Mesenchymal stem cell (in vitro differentiated cells and primary cell): ENCODE measurements at regions not wholly inside any gene's neighbourhood (a gene's known extent, or its start where the extent isn't known, plus 50 kb on each side); places are given as distances from the start of the nearest gene placed in this dataset.
"Not testable (repeated sequence)": the region's sequence is repeated elsewhere in the genome, so short reads cannot be mapped to it uniquely, and the experiment has no call there.

Experiments
- DNase-seq: peaks from one replicate; pipeline ENCODE4 v3.0.0-alpha.2; 2013
- H2AFZ ChIP-seq: one replicate; pipeline ENCODE4 v1.6.1; 2013; ENCODE audit warnings: low read depth, mild to moderate bottlenecking, control low read depth, inconsistent platforms, low read length, moderate library complexity
- H2AK5ac ChIP-seq: 2 replicates; pipeline ENCODE4 v1.6.1; 2013; ENCODE audit warnings: low read length, moderate library complexity, mild to moderate bottlenecking, inconsistent platforms; ENCODE audit not compliant: severe bottlenecking
- H2BK120ac ChIP-seq: one replicate; pipeline ENCODE4 v1.6.1; 2013; ENCODE audit warnings: low read depth, mild to moderate bottlenecking, inconsistent platforms, low read length, moderate library complexity
- H2BK12ac ChIP-seq, 2 experiments: one replicate each; pipeline ENCODE4 v1.6.1; 2013; ENCODE audit warnings: inconsistent platforms in 2 of 2, low read length in 2 of 2, mild to moderate bottlenecking in 2 of 2, moderate library complexity in 2 of 2, control low read depth in 1 of 2
- H2BK15ac ChIP-seq: one replicate; pipeline ENCODE4 v1.6.1; 2013; ENCODE audit warnings: mild to moderate bottlenecking, low read depth, inconsistent platforms; ENCODE audit not compliant: poor library complexity, severe bottlenecking
- H2BK5ac ChIP-seq: 2 replicates; pipeline ENCODE4 v1.6.1; 2013; ENCODE audit warnings: low read depth, mild to moderate bottlenecking, low read length, control low read depth, inconsistent platforms; ENCODE audit not compliant: poor library complexity, severe bottlenecking
- H3K14ac ChIP-seq, 2 experiments: one replicate each; pipeline ENCODE4 v1.6.1; 2013; ENCODE audit warnings: inconsistent platforms in 2 of 2, low read length in 2 of 2, control low read depth in 1 of 2, mild to moderate bottlenecking in 1 of 2, moderate library complexity in 1 of 2
- H3K18ac ChIP-seq, 2 experiments: one replicate each; pipeline ENCODE4 v1.6.1; 2013; ENCODE audit warnings: inconsistent platforms in 2 of 2, low read length in 2 of 2, control low read depth in 1 of 2, low read depth in 1 of 2, mild to moderate bottlenecking in 1 of 2
- H3K23ac ChIP-seq, 2 experiments: one replicate each; pipeline ENCODE4 v1.6.1; 2013; ENCODE audit warnings: inconsistent platforms in 2 of 2, low read length in 2 of 2, mild to moderate bottlenecking in 2 of 2, moderate library complexity in 2 of 2, control low read depth in 1 of 2
- H3K27ac ChIP-seq: 2 replicates; pipeline ENCODE4 v1.5.1; 2013; ENCODE audit warnings: mild to moderate bottlenecking, moderate library complexity, low read length, control low read depth, inconsistent platforms; ENCODE audit not compliant: poor library complexity, severe bottlenecking
- H3K27me3 ChIP-seq, 2 experiments: 2 replicates each; pipeline versions ENCODE4 v1.6.1 to v1.7.0; 2013; ENCODE audit warnings: low read length in 2 of 2, mild to moderate bottlenecking in 2 of 2, moderate library complexity in 2 of 2, control low read depth in 1 of 2, inconsistent platforms in 1 of 2; ENCODE audit not compliant: control insufficient read depth in 1 of 2, insufficient read depth in 1 of 2
- H3K36me3 ChIP-seq, 2 experiments: 2 replicates each; pipeline versions ENCODE4 v1.6.1 to v1.7.0; 2013; ENCODE audit warnings: low read length in 2 of 2, control low read depth in 1 of 2, inconsistent platforms in 1 of 2, low read depth in 1 of 2, mild to moderate bottlenecking in 1 of 2; ENCODE audit not compliant: insufficient read depth in 2 of 2, control insufficient read depth in 1 of 2
- H3K4ac ChIP-seq, 2 experiments: one replicate each; pipeline ENCODE4 v1.6.1; 2013; ENCODE audit warnings: inconsistent platforms in 2 of 2, low read length in 2 of 2, mild to moderate bottlenecking in 2 of 2, moderate library complexity in 2 of 2, control low read depth in 1 of 2, low read depth in 1 of 2
- H3K4me1 ChIP-seq: 2 replicates; pipeline ENCODE4 v1.6.1; 2013; ENCODE audit warnings: low read depth, low read length, control low read depth; ENCODE audit not compliant: control insufficient read depth, insufficient read depth
- H3K4me2 ChIP-seq: 2 replicates; pipeline ENCODE4 v1.6.1; 2013; ENCODE audit warnings: low read length, mild to moderate bottlenecking, inconsistent platforms; ENCODE audit not compliant: poor library complexity, severe bottlenecking
- H3K4me3 ChIP-seq, 2 experiments: 2 replicates each; pipeline versions ENCODE4 v1.5.1 to v1.7.0; 2013; ENCODE audit warnings: low read length in 2 of 2, mild to moderate bottlenecking in 2 of 2, control low read depth in 1 of 2, low read depth in 1 of 2; ENCODE audit not compliant: insufficient read depth in 1 of 2
- H3K79me1 ChIP-seq: replicated peaks from 2 replicates; pipeline ENCODE4 v1.6.1; 2013; ENCODE audit warnings: mild to moderate bottlenecking, control low read depth, low read length, inconsistent platforms; ENCODE audit not compliant: poor library complexity, severe bottlenecking
- H3K9ac ChIP-seq: 2 replicates; pipeline ENCODE4 v1.7.0; 2013; ENCODE audit warnings: mild to moderate bottlenecking, low read length, moderate library complexity
- H3K9me3 ChIP-seq: 2 replicates; pipeline ENCODE4 v1.7.0; 2013; ENCODE audit warnings: mild to moderate bottlenecking, low read length; ENCODE audit not compliant: control insufficient read depth
- H4K8ac ChIP-seq: one replicate; pipeline ENCODE4 v1.6.1; 2013; ENCODE audit warnings: inconsistent platforms, mild to moderate bottlenecking, low read length, moderate library complexity
- H4K91ac ChIP-seq: one replicate; pipeline ENCODE4 v1.6.1; 2013; ENCODE audit warnings: mild to moderate bottlenecking, low read length, inconsistent platforms
- WGBS: methylation state at CpG from one replicate; pipeline ENCODE4 v1.1.7; 2013; ENCODE audit warnings: mixed read lengths; 5-methylcytosine and 5-hydroxymethylcytosine counted together

DNA sequence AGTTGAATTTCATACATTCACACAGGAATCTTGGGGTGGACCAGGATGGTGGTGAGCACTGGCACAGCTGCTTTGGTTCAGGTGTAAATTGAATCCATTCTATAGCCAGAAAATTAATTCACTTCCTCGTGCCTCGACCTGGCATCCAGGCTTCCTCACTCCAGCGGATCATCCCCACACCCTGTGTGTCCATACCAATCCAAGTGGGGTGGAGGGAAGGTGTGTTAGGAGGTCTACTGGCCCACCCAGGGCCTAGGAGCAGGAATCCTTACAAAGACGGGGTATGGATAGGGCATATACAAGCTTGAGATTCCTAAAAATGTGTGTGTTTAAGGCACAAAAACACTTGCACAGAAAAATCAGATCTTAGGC, 81.8 kb upstream of the SLC24A3 start:
- no peak overlapping the region for H4K91ac ChIP-seq
- H3K18ac ChIP-seq: no peak overlapping the region
- H2BK5ac ChIP-seq: no peak overlapping the region
- no peaks in the 10 kb centered on the region for H3K27me3 ChIP-seq
- H3K4me2 ChIP-seq: no peak overlapping the region
- no peak for DNase-seq
- H3K9ac ChIP-seq: no peak overlapping the region
- no peak overlapping the region for H2BK15ac ChIP-seq
- H2BK12ac ChIP-seq: no peak overlapping the region
- no peak overlapping the region for H3K14ac ChIP-seq
- H2AK5ac ChIP-seq: no peak overlapping the region
- no peaks in the 10 kb centered on the region for H3K79me1 ChIP-seq
- no peak overlapping the region for H2BK120ac ChIP-seq
- H3K23ac ChIP-seq: no peak overlapping the region
- no peak overlapping the region for H3K4ac ChIP-seq
- no peak overlapping the region for H4K8ac ChIP-seq
- no peaks in the 10 kb centered on the region for H3K4me1 ChIP-seq
- no peak overlapping the region for H3K27ac ChIP-seq
- H3K36me3 ChIP-seq: no peaks in the 10 kb centered on the region
- peaks cover 2% of the 10 kb centered on the region for H3K9me3 ChIP-seq
- no peak overlapping the region for H3K4me3 ChIP-seq
- WGBS: 63% methylated on average over 1 of the region's 4 CpGs
- no peak overlapping the region for H2AFZ ChIP-seq

GRCh38 chr20:19137641-19138040, 74.8 kb upstream of the SLC24A3 start:
- no peak overlapping the region for H2BK120ac ChIP-seq
- no peaks in the 10 kb centered on the region for H3K4me1 ChIP-seq
- no peak for DNase-seq
- no peak overlapping the region for H4K91ac ChIP-seq
- no peaks in the 10 kb centered on the region for H3K36me3 ChIP-seq
- no peak overlapping the region for H3K14ac ChIP-seq
- H3K27me3 ChIP-seq: no peaks in the 10 kb centered on the region
- peaks cover 9% of the 10 kb centered on the region for H3K9me3 ChIP-seq
- no peak overlapping the region for H2BK12ac ChIP-seq
- H3K18ac ChIP-seq: no peak overlapping the region
- H3K79me1 ChIP-seq: no peaks in the 10 kb centered on the region
- no peak overlapping the region for H4K8ac ChIP-seq
- H2AK5ac ChIP-seq: no peak overlapping the region
- 66% methylated on average over 3 of the region's 3 CpGs for WGBS
- H3K27ac ChIP-seq: no peak overlapping the region
- H2BK15ac ChIP-seq: no peak overlapping the region
- no peak overlapping the region for H2AFZ ChIP-seq
- H3K23ac ChIP-seq: no peak overlapping the region
- no peak overlapping the region for H3K4ac ChIP-seq
- H2BK5ac ChIP-seq: no peak overlapping the region
- no peak overlapping the region for H3K4me2 ChIP-seq
- no peak overlapping the region for H3K9ac ChIP-seq
- no peak overlapping the region for H3K4me3 ChIP-seq

DNA sequence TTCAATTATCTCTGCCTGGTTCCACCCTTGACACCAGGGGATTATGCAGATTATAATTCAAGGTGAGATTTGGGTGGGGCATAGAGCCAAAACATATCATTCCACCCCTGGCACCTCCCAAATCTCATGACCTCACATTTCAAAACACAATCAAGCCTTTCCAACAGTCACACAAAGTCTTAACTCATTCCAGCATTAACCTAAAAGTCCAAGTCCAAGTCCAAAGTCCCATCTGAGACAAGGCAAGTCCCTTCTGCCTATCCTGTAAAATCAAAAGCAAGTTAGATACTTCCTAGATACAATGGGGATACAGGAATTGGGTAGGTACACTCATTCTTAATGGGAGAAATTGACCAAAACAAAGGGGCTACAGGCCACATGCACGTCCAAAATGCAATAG, 73.7 kb upstream of the SLC24A3 start:
- Histone ChIP-seq H2BK5ac (no peak overlapping the region), H2AFZ (no peak overlapping the region), H4K91ac (no peak overlapping the region), H3K23ac (no peak overlapping the region), H3K36me3 (no peaks in the 10 kb centered on the region), H2BK15ac (no peak overlapping the region), H3K9ac (no peak overlapping the region), H3K4me2 (no peak overlapping the region), H3K79me1 (no peaks in the 10 kb centered on the region), H2BK120ac (no peak overlapping the region), H2AK5ac (no peak overlapping the region), H2BK12ac (no peak overlapping the region), H3K18ac (no peak overlapping the region), H3K4me3 (no peak overlapping the region), H4K8ac (no peak overlapping the region), H3K14ac (no peak overlapping the region), H3K27ac (no peak overlapping the region), H3K27me3 (no peaks in the 10 kb centered on the region), H3K9me3 (peaks cover 9% of the 10 kb centered on the region), H3K4ac (no peak overlapping the region), H3K4me1 (no peaks in the 10 kb centered on the region)
- no peak for DNase-seq
- WGBS: 18% methylated on average over 1 of the region's 1 CpG

- not testable (repeated sequence) for H2BK120ac ChIP-seq, H3K4me1 ChIP-seq, H3K79me1 ChIP-seq, H2BK15ac ChIP-seq, H3K9ac ChIP-seq, H3K4me2 ChIP-seq, H3K14ac ChIP-seq, H2BK12ac ChIP-seq, H2AK5ac ChIP-seq, H4K8ac ChIP-seq, H3K4ac ChIP-seq, DNase-seq, H3K18ac ChIP-seq, H4K91ac ChIP-seq, H2BK5ac ChIP-seq, H3K4me3 ChIP-seq, H2AFZ ChIP-seq, H3K23ac ChIP-seq, H3K36me3 ChIP-seq, H3K27ac ChIP-seq, H3K9me3 ChIP-seq, H3K27me3 ChIP-seq
- 52% methylated on average over 2 of the region's 2 CpGs for WGBS
These were observed 72.9 kb upstream of the SLC24A3 start for GRCh38 chr20:19139584-19139983.
